22Rv1 (cell line): ENCODE measurements at regions not wholly inside any gene's neighbourhood (a gene's known extent, or its start where the extent isn't known, plus 50 kb on each side); places are given as distances from the start of the nearest gene placed in this dataset.

Source experiments
- CTCF ChIP-seq: fragments of 450-650 bp; IDR thresholded peaks from 2 replicates; pipeline ENCODE4 v1.5.1; 2017; ENCODE audit warnings: mild to moderate bottlenecking
- ZFX ChIP-seq: fragments of 450-650 bp; IDR thresholded peaks from 2 replicates; pipeline ENCODE4 v1.6.1; 2017; ENCODE audit warnings: antibody characterized with exemption, borderline replicate concordance

DNA sequence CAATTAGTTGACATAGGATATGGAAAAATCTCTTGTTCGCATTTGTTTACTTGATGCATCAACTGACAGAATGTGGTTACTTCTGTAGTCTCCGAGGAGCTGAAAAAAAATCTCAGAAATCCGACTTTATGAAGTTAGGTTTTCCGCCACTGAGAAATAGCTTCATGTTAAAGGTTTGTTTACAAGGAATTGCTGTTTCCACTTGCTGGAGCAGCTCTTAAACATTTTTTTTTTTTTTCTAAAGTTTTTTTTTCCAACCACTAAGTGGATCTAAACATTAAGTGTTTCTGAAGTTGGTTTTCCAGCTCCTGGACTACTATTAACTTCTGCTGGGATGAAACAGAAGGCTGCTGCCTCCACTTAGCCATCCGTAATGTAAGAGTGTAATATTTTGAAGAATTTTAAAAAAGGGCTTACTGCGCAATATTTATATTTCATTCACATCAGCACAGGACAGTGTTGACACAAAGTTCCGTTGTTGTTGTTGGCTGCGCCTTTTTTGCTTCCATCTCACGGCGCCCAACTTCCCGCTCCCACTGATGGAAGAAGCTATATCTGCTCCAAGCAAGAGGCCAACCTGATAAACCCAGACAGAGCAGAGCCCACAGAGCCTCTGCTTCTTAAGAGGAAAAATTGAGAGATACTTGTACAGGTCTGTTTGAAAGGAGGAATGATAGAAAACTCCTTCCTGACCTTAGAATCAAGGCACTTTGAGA, 167.7 kb upstream of the KCNJ16 start:
- no peak for TF ChIP-seq CTCF
- TF ChIP-seq ZFX = no peak
